ENCODE measurements at regions not wholly inside any gene's neighbourhood (a gene's known extent, or its start where the extent isn't known, plus 50 kb on each side); places are given as distances from the start of the nearest gene placed in this dataset.
A peak's percentile ranks its signal among the peaks of the same experiment; 100 is the strongest.
"Not testable (repeated sequence)": the region's sequence is repeated elsewhere in the genome, so short reads cannot be mapped to it uniquely, and the experiment has no call there.

GRCh38 chr12:60196366-60196765, 600.5 kb downstream of the SLC16A7 start:
- Histone ChIP-seq H3K9me3 (replicated peaks) (no peaks in the 10 kb centered on the region), H3K36me3 (no peaks in the 10 kb centered on the region), H3K27ac (no peak overlapping the region), H3K4me3 (no peak overlapping the region), H3K4me1 (no peaks in the 10 kb centered on the region), H3K27me3 (no peaks in the 10 kb centered on the region)
- no peak for DNase-seq

GRCh38 chr12:60197589-60197988, 601.8 kb downstream of the SLC16A7 start:
- DNase-seq: no peak
- Histone ChIP-seq H3K4me1 (no peaks in the 10 kb centered on the region), H3K27me3 (no peaks in the 10 kb centered on the region), H3K4me3 (no peak overlapping the region), H3K9me3 (replicated peaks) (no peaks in the 10 kb centered on the region), H3K36me3 (no peaks in the 10 kb centered on the region), H3K27ac (no peak overlapping the region)

GRCh38 chr12:60201891-60202290, 606.1 kb downstream of the SLC16A7 start:
- DNase-seq: peak in 1 of 2 experiments; percentile 1
- H3K4me1 ChIP-seq: no peaks in the 10 kb centered on the region
- H3K9me3 ChIP-seq (replicated peaks): no peaks in the 10 kb centered on the region
- H3K4me3 ChIP-seq: no peak overlapping the region
- H3K36me3 ChIP-seq: no peaks in the 10 kb centered on the region
- H3K27ac ChIP-seq: no peak overlapping the region
- H3K27me3 ChIP-seq: no peaks in the 10 kb centered on the region

- no peaks in the 10 kb centered on the region for H3K27me3 ChIP-seq
- H3K4me3 ChIP-seq: no peak overlapping the region
- H3K27ac ChIP-seq: no peak overlapping the region
- peak in 1 of 2 experiments; percentile 2 for DNase-seq
- no peaks in the 10 kb centered on the region for H3K4me1 ChIP-seq
- H3K36me3 ChIP-seq: no peaks in the 10 kb centered on the region
- no peaks in the 10 kb centered on the region for H3K9me3 ChIP-seq (replicated peaks)
These were observed 609.7 kb downstream of the SLC16A7 start for GRCh38 chr12:60205500-60205899.

DNA sequence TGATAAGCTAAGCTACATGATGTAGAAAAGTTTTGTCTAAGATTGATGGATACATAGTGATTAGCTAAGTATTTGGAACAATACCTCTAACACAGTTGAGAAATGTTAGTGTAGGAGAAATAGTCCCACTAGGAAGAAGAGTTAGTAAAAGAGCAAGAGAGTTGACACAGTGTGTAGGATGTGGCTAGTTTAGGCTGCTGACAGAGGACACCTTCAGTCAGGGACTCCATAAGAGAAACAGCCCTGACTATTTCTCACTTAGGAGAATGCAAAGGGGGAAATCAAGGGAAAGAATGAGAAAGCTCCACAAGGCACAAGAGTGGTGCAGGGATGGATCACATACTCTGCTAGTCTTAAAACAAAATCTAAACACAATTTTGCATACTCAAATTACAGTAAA, 613.7 kb downstream of the SLC16A7 start:
- H3K4me1 ChIP-seq: no peaks in the 10 kb centered on the region
- H3K27me3 ChIP-seq: no peaks in the 10 kb centered on the region
- no peak overlapping the region for H3K27ac ChIP-seq

DNA sequence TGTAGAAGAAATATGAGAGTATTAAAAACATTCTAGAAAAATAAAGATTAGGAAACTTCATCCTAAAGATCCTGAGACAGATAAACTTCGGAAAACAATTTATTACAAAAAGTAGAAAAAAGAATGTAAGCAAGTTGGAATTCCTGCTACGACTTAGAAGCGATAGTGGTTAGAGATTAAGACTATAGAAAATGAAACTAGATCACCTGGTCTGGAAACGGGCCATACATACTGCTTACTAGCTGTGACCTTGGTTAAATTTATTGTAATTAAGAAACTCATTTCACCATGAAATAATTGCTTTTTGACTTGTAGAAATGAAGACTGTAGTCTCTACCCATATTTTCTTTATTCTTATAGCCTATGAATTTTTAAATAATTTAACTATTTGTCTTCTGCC, 614.1 kb downstream of the SLC16A7 start:
- no peaks in the 10 kb centered on the region for H3K4me1 ChIP-seq
- H3K27ac ChIP-seq: no peak overlapping the region
- H3K4me3 ChIP-seq: no peak overlapping the region
- no peaks in the 10 kb centered on the region for H3K27me3 ChIP-seq
- no peaks in the 10 kb centered on the region for H3K36me3 ChIP-seq
- no peak for DNase-seq
- no peaks in the 10 kb centered on the region for H3K9me3 ChIP-seq (replicated peaks)

More for the DNA sequence above, 613.7 kb downstream of the SLC16A7 start:
- Histone ChIP-seq H3K36me3 (no peaks in the 10 kb centered on the region), H3K4me3 (no peak overlapping the region), H3K9me3 (replicated peaks) (no peaks in the 10 kb centered on the region)
- DNase-seq: no peak

DNA sequence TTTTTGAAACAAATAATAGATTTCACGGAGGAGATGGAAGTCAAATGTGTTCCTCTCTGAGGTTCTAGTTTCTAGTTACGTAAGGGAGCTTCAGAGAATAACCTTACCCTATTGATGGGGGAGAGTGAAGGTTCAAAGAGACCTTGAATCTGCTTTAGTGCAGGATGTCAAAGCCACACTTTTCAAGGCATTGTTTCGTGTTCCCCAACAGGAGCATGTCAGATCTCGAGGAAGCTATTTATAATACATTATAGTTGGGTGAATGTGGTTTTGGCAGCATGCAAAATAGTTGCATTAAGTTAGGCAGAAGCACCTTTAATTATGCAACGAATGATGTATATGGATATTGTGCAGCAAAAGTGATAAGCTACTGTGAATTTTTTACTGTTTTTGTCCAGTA, 614.9 kb downstream of the SLC16A7 start:
- no peak overlapping the region for H3K4me3 ChIP-seq
- no peaks in the 10 kb centered on the region for H3K9me3 ChIP-seq (replicated peaks)
- H3K27me3 ChIP-seq: no peaks in the 10 kb centered on the region
- no peak for DNase-seq
- no peaks in the 10 kb centered on the region for H3K4me1 ChIP-seq
- H3K27ac ChIP-seq: no peak overlapping the region
- H3K36me3 ChIP-seq: no peaks in the 10 kb centered on the region

DNA sequence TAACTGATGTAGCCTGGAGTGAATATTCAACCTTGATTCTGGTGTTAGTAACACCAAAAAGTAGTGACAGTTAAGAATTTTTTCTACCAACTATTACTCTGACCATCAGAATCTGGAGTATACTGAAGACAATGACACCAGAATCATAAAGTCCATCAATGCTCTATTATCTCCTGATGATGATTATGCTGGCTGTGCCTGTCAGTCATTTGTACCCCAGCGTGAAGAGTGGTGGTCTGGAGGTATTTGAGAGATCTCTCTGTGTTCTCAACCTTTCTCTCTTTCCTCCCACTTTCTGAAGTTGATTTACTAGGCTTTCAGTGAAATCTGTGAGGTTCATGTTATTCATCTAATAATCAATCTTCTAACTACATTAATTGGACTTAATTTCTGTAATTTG, 615.4 kb downstream of the SLC16A7 start:
- Histone ChIP-seq H3K36me3 (no peaks in the 10 kb centered on the region), H3K9me3 (replicated peaks) (no peaks in the 10 kb centered on the region), H3K27me3 (no peaks in the 10 kb centered on the region), H3K4me1 (no peaks in the 10 kb centered on the region), H3K4me3 (no peak overlapping the region), H3K27ac (no peak overlapping the region)
- no peak for DNase-seq

- Histone ChIP-seq H3K27me3 (no peaks in the 10 kb centered on the region), H3K27ac (no peak overlapping the region), H3K4me1 (no peaks in the 10 kb centered on the region), H3K9me3 (replicated peaks) (no peaks in the 10 kb centered on the region), H3K36me3 (no peaks in the 10 kb centered on the region), H3K4me3 (no peak overlapping the region)
- DNase-seq: no peak
These were observed 616.6 kb downstream of the SLC16A7 start for GRCh38 chr12:60212159-60213000.

DNA sequence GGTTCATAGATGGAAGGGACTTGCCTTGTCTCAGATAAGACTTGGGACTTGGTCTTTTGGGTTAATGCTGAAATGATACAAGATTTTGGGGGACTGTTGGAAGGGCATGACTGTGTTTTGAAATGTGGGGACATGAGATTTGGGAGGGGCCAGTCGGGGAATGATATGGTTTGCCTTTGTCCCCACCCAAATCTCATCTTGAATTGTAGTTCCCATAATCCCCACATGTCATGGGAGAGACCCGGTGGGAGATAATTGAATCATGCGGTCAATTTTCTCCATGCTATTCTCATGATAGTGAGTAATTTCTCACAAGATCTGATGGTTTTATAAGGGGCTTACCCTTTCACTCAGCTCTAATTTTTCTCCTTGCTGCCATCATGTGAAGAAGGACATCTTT, 617.4 kb downstream of the SLC16A7 start:
- H3K9me3 ChIP-seq (replicated peaks); DNase-seq; H3K4me1 ChIP-seq; H3K27me3 ChIP-seq; H3K4me3 ChIP-seq; H3K27ac ChIP-seq; H3K36me3 ChIP-seq: not testable (repeated sequence)

DNA sequence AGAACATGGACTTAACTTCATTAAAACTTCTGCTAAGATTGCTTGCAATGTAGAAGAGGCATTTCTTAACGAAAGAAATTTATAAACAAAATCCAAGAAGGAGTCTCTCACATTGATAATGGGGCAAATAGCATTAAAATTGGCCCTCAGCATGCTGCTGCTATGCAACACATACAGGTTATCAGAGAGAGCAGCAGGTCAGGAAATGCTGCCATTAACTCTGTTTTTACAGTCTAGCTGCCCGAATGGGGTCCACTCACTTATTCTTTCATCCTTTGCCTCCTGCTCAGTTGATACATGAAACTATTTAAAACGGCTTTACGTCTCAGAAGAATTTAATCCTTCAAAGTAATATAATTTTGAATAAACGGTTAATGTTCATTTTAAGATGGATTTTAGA, 620.4 kb downstream of the SLC16A7 start:
- Histone ChIP-seq H3K36me3 (no peaks in the 10 kb centered on the region), H3K27me3 (no peaks in the 10 kb centered on the region), H3K4me3 (no peak overlapping the region), H3K4me1 (no peaks in the 10 kb centered on the region), H3K9me3 (replicated peaks) (no peaks in the 10 kb centered on the region), H3K27ac (no peak overlapping the region)
- DNase-seq: no peak

- H3K4me1 ChIP-seq: no peaks in the 10 kb centered on the region
- H3K4me3 ChIP-seq: no peak overlapping the region
- no peaks in the 10 kb centered on the region for H3K36me3 ChIP-seq
- no peak for DNase-seq
- no peak overlapping the region for H3K27ac ChIP-seq
- no peaks in the 10 kb centered on the region for H3K27me3 ChIP-seq
- H3K9me3 ChIP-seq (replicated peaks): no peaks in the 10 kb centered on the region
These were observed 627.4 kb downstream of the SLC16A7 start for GRCh38 chr12:60223242-60223641.

DNA sequence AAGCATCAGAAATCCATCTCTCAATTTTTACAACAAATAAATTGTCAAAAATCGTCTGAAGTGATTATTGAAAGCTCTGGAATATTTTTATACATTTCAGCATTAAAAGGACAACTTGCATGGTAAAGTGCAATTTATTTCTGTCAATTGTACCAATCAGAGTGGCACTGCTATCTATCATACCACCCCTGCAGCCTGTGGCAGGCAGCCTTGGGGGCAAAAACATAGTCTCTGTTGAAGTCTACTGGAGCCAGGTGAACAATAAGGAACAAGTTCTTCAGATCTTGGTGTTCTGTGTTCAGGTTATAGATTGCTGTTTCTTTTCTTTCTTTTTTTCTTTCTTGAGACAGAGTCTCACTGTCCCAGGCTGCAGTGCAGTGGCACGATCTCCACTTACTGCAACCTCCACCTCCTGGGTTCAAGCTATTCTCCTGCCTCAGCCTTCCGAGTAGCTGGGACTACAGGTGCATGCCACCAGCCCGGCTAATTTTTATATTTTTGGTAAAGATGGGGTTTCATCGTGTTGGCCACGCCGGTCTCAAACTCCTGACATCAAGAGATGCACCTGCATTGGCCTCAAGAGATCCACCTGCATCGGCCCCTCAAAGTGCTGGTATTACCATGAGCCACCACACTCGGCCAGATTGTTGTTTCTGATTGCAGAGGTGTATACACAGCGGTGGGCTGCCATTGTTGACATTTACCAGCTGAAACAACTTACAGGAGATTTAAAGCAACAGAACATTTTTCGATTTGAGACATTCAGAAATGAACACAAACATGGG, 629.6 kb downstream of the SLC16A7 start:
- Histone ChIP-seq H3K4me3 (no peak overlapping the region), H3K27me3 (no peaks in the 10 kb centered on the region), H3K36me3 (no peaks in the 10 kb centered on the region), H3K4me1 (no peaks in the 10 kb centered on the region), H3K9me3 (replicated peaks) (no peaks in the 10 kb centered on the region), H3K27ac (no peak overlapping the region)
- DNase-seq: no peak

GRCh38 chr12:60227916-60228315, 632.1 kb downstream of the SLC16A7 start:
- Histone ChIP-seq H3K27me3 (no peaks in the 10 kb centered on the region), H3K27ac (no peak overlapping the region), H3K9me3 (replicated peaks) (no peaks in the 10 kb centered on the region), H3K4me1 (no peaks in the 10 kb centered on the region), H3K36me3 (no peaks in the 10 kb centered on the region), H3K4me3 (no peak overlapping the region)
- no peak for DNase-seq

- Histone ChIP-seq H3K27ac (no peak overlapping the region), H3K4me3 (no peak overlapping the region), H3K9me3 (replicated peaks) (no peaks in the 10 kb centered on the region), H3K4me1 (no peaks in the 10 kb centered on the region), H3K36me3 (no peaks in the 10 kb centered on the region), H3K27me3 (no peaks in the 10 kb centered on the region)
- no peak for DNase-seq
These were observed 634.2 kb downstream of the SLC16A7 start for GRCh38 chr12:60230056-60230455.
